Breast epithelium (tissue), 3 donors: ENCODE measurements at regions not wholly inside any gene's neighbourhood (a gene's known extent, or its start where the extent isn't known, plus 50 kb on each side); places are given as distances from the start of the nearest gene placed in this dataset.

Source experiments
- CTCF ChIP-seq, 3 donors: fragments of 450-650 bp; IDR thresholded peaks; one replicate each; pipeline ENCODE4 v1.5.1; 2016 to 2017; ENCODE audit warnings: antibody characterized with exemption in 3 of 3, mild to moderate bottlenecking in 3 of 3, moderate library complexity in 3 of 3
- POLR2A ChIP-seq: fragments of 450-650 bp; IDR thresholded peaks from one replicate; pipeline ENCODE4 v1.6.1; 2016; ENCODE audit warnings: antibody characterized with exemption, mild to moderate bottlenecking, moderate library complexity
- POLR2AphosphoS5 ChIP-seq, 3 donors: sonication (generic); formaldehyde crosslinking; IDR thresholded peaks; one replicate each; pipeline ENCODE4 v1.6.1; 2017; ENCODE audit warnings: antibody characterized with exemption in 3 of 3

- TF ChIP-seq CTCF (IDR thresholded peaks at IDR 0.05) = no peak
- no peak for TF ChIP-seq POLR2AphosphoS5 (IDR thresholded peaks at IDR 0.05)
- no peak for TF ChIP-seq POLR2A
Measured at GRCh38 chr11:79906164-79906563, 465.3 kb upstream of the TENM4 start.
